Adrenal gland (tissue), 9 donors: ENCODE measurements at regions not wholly inside any gene's neighbourhood (a gene's known extent, or its start where the extent isn't known, plus 50 kb on each side); places are given as distances from the start of the nearest gene placed in this dataset.

Source experiments
- DNase-seq, 7 donors: peaks; one replicate each; pipeline ENCODE4 v3.0.0-alpha.2; 2019 to 2020
- H3K27ac ChIP-seq, 5 donors: fragments of 200-600 bp; sonication (generic) in 4 of 5; 1 replicate in 3 of 5; 2 replicates in 2 of 5; pipeline versions ENCODE4 v1.5.1 to v1.8.0; 2016 to 2020; ENCODE audit warnings: mild to moderate bottlenecking in 1 of 5
- H3K27me3 ChIP-seq: fragments of 200-600 bp; 2 replicates; pipeline ENCODE4 v1.8.0; 2021
- H3K36me3 ChIP-seq, 2 donors: fragments of 200-600 bp; replicated peaks in 1 of 2; 1 replicate in 1 of 2; 2 replicates in 1 of 2; pipeline versions ENCODE4 v1.5.1 to v1.8.0; 2018 to 2022
- H3K4me1 ChIP-seq, 2 donors: fragments of 200-600 bp; replicated peaks in 1 of 2; 1 replicate in 1 of 2; 2 replicates in 1 of 2; pipeline versions ENCODE4 v1.5.1 to v1.8.0; 2018 to 2021
- H3K4me3 ChIP-seq, 4 donors: fragments of 200-600 bp; sonication (generic) in 3 of 4; one replicate each; pipeline ENCODE4 v1.5.1; 2016 to 2018
- H3K9me3 ChIP-seq, 3 donors: fragments of 200-600 bp; sonication (generic) in 1 of 3; replicated peaks in 1 of 3; 1 replicate in 2 of 3; 2 replicates in 1 of 3; pipeline versions ENCODE4 v1.5.1 to v1.8.0; 2016 to 2021
- POLR2A ChIP-seq, 2 donors: fragments of 450-650 bp; IDR thresholded peaks; one replicate each; pipeline ENCODE4 v1.6.1; 2017; ENCODE audit warnings: antibody characterized with exemption in 2 of 2, mild to moderate bottlenecking in 2 of 2, moderate library complexity in 1 of 2
- WGBS, 4 donors: extraction: QIAGEN DNeasy Blood & Tissue Kit in 2 of 4; methylation state at CpG; one replicate each; pipeline versions ENCODE4 v1.1.5 to v1.1.7; 2013 to 2017; 5-methylcytosine and 5-hydroxymethylcytosine counted together
- intact Hi-C, 2 donors: fragments of 100-400 bp; cut with DNase I; formaldehyde crosslinking; loops; one replicate each; pipeline versions ENCODE4 v1.14.1 to v1.15.0; 2022 to 2023
- TF ChIP-seq, protein P1 (sequence below), 6 experiments: fragments of 450-650 bp in 4 of 6; fragments of 200-600 bp in 2 of 6; sonication (generic) in 1 of 6; IDR thresholded peaks; 1 replicate in 5 of 6; 2 replicates in 1 of 6; pipeline versions ENCODE4 v1.5.1 to v1.8.0; 2016 to 2021; ENCODE audit warnings: antibody characterized with exemption in 6 of 6, mild to moderate bottlenecking in 2 of 6, moderate library complexity in 1 of 6
- donor health status: healthy with polysubstance abuse.
- donor health status: Bipolar disorder and iron deficiency.
- donor health status: DM: yes; HTN: yes; CAD: no.
- donor health status: DM: no; HTN: no; CAD: no.
- donor health status: DM: no; HTN: no; CAD: no.

DNA sequence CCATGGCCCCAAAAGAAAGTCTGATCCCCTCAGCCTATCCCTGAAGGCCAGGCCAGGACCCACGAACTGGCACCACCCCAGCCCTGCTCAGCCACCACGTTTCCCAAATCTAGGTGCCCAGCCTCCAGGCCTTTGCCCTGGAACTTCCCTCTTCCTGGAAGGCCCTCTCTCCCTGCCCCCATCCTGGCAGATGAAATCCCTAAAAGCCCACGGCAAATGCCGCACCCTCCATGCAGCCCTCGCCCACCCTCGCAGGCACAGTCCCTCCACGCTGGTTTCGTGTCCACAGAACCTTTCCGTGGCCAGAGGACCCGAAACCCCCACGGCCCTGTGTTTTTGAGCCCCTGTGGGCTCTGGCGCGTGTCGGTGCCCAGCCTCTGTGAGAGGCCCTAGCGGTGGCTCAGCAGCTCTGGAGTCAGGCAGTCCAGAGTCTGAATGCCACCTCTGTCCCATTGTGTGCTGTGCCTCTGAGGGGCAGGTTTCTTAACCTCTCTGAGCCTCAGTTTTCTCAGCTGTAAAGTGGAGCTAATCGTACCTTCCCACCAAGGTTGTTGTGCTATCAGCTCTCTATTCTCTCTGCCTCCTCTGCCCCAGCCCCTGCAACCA, 138.5 kb upstream of the IQSEC1 start:
- no peaks in the 10 kb centered on the region for H3K9me3 ChIP-seq
- H3K4me1 ChIP-seq: no peaks in the 10 kb centered on the region
- no peak for DNase-seq
- H3K27ac ChIP-seq: no peak overlapping the region
- intact Hi-C loops: no loop called here
- WGBS, 4 donors: 83 to 86% (median 85%) methylated on average over 13 to 16 of the region's 16 CpGs
- no peaks in the 10 kb centered on the region for H3K36me3 ChIP-seq
- TF ChIP-seq POLR2A (IDR thresholded peaks at IDR 0.05): no peak
- TF ChIP-seq, protein P1, sequence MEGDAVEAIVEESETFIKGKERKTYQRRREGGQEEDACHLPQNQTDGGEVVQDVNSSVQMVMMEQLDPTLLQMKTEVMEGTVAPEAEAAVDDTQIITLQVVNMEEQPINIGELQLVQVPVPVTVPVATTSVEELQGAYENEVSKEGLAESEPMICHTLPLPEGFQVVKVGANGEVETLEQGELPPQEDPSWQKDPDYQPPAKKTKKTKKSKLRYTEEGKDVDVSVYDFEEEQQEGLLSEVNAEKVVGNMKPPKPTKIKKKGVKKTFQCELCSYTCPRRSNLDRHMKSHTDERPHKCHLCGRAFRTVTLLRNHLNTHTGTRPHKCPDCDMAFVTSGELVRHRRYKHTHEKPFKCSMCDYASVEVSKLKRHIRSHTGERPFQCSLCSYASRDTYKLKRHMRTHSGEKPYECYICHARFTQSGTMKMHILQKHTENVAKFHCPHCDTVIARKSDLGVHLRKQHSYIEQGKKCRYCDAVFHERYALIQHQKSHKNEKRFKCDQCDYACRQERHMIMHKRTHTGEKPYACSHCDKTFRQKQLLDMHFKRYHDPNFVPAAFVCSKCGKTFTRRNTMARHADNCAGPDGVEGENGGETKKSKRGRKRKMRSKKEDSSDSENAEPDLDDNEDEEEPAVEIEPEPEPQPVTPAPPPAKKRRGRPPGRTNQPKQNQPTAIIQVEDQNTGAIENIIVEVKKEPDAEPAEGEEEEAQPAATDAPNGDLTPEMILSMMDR (IDR thresholded peaks at IDR 0.05): no peak
- H3K4me3 ChIP-seq: no peak overlapping the region
- H3K27me3 ChIP-seq: no peaks in the 10 kb centered on the region

DNA sequence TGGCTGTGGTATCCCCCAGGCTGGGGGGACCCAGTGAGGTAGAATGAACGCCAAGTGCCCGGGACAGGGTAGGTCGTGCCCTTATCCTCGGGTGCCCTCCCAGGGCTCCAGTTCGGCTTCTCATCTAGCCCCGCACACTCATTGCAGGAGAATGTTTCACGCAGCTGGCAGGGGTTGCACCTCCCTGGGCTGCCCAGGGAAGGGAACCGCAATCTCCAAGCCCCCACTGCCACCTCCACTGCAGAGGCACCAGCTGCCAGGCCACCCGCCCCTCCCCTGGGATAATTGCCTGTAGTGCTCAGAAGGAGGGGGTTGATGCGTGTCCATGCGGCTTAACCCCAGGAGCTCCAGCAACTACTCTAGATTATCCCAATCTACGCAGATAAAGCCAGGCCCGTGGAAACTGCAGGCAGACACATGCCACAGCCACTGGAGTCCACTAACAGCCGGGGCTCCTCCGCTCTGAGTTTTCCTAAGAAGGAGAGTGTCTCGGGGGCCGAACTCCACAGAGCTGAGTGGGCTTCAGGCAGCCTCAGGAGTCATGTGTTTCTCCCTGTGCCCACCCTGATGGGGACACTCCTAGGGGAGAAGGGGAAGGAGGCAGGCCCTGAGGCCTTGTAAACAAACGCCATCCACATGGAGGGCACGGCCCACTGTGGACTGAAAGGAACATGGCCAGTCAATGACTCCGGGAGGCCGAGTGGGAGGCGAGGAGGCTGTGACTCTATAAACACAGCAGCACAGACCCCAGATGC, 137.2 kb upstream of the IQSEC1 start:
- 74 to 83% (median 81%) methylated on average over 6 to 22 of the region's 22 CpGs for WGBS, 4 donors
- Histone ChIP-seq H3K27ac (no peak overlapping the region), H3K4me3 (no peak overlapping the region), H3K4me1 (no peaks in the 10 kb centered on the region), H3K9me3 (no peaks in the 10 kb centered on the region), H3K36me3 (no peaks in the 10 kb centered on the region), H3K27me3 (no peaks in the 10 kb centered on the region)
- TF ChIP-seq POLR2A (IDR thresholded peaks at IDR 0.05): no peak
- TF ChIP-seq, protein P1 (IDR thresholded peaks at IDR 0.05): no peak
- intact Hi-C loops: no loop called here
- DNase-seq: no peak

DNA sequence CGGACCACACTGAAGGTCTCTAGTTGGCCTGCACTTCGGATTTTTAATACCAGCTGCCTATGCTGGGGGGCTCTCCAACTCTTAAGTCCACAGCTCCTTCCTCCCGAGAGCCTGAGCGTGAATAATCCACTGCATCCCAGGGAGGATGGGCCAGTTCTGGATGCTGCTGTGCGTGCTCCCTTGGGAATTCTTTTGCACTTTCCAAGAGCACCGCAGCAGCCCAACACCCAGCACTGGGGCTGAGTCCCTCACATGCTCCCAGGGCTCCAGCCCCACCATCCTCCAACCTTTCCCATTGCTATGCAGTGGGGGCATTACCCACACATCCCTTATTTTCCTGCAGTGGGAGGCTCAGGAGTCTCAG, 136.4 kb upstream of the IQSEC1 start:
- Histone ChIP-seq H3K4me1 (no peaks in the 10 kb centered on the region), H3K27me3 (peaks cover 6% of the 10 kb centered on the region), H3K36me3 (no peaks in the 10 kb centered on the region), H3K4me3 (no peak overlapping the region), H3K9me3 (no peaks in the 10 kb centered on the region), H3K27ac (no peak overlapping the region)
- intact Hi-C loops: no loop called here
- 79 to 89% (median 83%) methylated on average over 6 of the region's 6 CpGs for WGBS, 4 donors
- no peak for DNase-seq
- TF ChIP-seq, protein P1 (IDR thresholded peaks at IDR 0.05): no peak
- TF ChIP-seq POLR2A (IDR thresholded peaks at IDR 0.05): no peak

DNA sequence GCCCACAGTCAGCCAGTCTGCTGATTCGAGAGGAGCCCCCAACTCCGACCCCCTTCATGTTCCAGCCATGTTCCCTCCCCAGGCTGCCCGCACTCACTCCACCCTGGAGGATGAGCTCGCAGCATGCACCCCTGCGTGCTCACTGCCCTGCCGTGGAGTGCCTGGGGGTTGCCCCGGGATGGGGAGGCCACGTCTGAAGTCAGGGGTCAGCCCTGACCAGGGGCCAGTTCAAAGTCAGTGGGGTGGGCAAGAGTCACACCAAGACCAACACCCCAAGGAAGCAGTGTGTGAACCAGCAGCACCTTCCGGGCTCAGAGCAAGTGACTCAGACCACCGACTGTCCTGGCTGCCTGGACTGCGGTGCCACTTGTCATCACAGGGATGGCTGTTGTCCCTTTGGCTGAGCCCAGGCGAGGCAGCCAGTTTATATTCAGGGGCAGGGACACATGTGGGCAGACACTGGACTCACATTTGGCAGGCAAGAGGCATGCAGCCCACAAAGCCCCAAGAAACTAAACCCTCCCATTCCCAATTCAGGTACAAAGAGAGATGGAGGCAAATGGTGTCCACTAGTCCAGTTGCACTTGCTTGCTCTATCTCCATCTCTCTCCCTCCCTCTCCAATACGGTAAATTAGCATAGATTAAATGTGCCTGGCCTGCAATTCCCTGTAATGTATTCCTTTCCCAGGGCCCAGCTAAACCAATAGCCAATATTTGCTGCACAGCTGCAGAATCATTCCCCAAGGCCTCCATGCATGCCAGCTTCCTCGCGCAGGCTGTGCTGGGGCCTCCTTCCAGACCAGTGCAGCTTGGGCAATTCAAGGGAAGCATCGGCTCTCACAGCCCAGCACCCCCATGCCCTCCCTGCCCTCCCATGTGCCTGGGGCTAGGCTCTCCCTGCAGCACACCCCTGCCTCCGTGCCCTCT, 135.7 kb upstream of the IQSEC1 start:
- intact Hi-C loops: no loop called here
- Histone ChIP-seq H3K27ac (no peak overlapping the region), H3K36me3 (no peaks in the 10 kb centered on the region), H3K4me1 (no peaks in the 10 kb centered on the region), H3K27me3 (peaks cover 13% of the 10 kb centered on the region), H3K4me3 (no peak overlapping the region), H3K9me3 (no peaks in the 10 kb centered on the region)
- DNase-seq: no peak
- TF ChIP-seq, protein P1 (IDR thresholded peaks at IDR 0.05): no peak
- TF ChIP-seq POLR2A (IDR thresholded peaks at IDR 0.05): no peak
- WGBS, 4 donors: 73 to 84% (median 79%) methylated on average over 10 to 17 of the region's 17 CpGs
